B cell (primary cell): ENCODE measurements at regions not wholly inside any gene's neighbourhood (a gene's known extent, or its start where the extent isn't known, plus 50 kb on each side); places are given as distances from the start of the nearest gene placed in this dataset.

Source experiments
- ATAC-seq: fragments of 200-7000 bp; cut with Tn5 transposase; one replicate; pipeline ENCODE4 v1.10.0; 2021; ENCODE audit warnings: low read depth, mild to moderate bottlenecking, moderate number of reproducible peaks, moderate library complexity
- CTCF ChIA-PET: fragments of 350-600 bp; sonication (Branson Sonifier 250); formaldehyde crosslinking; loops from one replicate; lab custom pipeline; 2021; ENCODE audit warnings: antibody characterized with exemption, inconsistent platforms; lab: Charles Lee
- POLR2A ChIA-PET: fragments of 350-600 bp; sonication (Branson Sonifier 250); formaldehyde crosslinking; loops from one replicate; lab custom pipeline; 2021; ENCODE audit warnings: antibody characterized with exemption; lab: Charles Lee
- DNase-seq: peaks from one replicate; pipeline ENCODE4 v3.0.0; 2013
- H2AFZ ChIP-seq: 2 replicates; pipeline ENCODE4 v1.6.1; 2012; ENCODE audit warnings: mild to moderate bottlenecking, low read depth, low read length; ENCODE audit not compliant: insufficient read depth, poor library complexity, severe bottlenecking
- H3K27ac ChIP-seq, 2 donors: 1 replicate in 1 of 2; 2 replicates in 1 of 2; pipeline ENCODE4 v1.5.1; 2012 to 2013; ENCODE audit warnings: low read length in 2 of 2, mild to moderate bottlenecking in 2 of 2, moderate library complexity in 1 of 2
- H3K27me3 ChIP-seq, 4 experiments: fragments of 200-600 bp in 1 of 4; sonication (generic) in 1 of 4; replicated peaks in 1 of 4; 1 replicate in 2 of 4; 2 replicates in 2 of 4; pipeline versions ENCODE4 v1.6.1 to v1.7.0; 2013 to 2016; ENCODE audit warnings: low read length in 3 of 4, mild to moderate bottlenecking in 2 of 4, mixed read lengths in 1 of 4, moderate library complexity in 1 of 4; ENCODE audit not compliant: insufficient read depth in 4 of 4, control insufficient read depth in 3 of 4; ENCODE audit errors: control extremely low read depth in 1 of 4
- H3K36me3 ChIP-seq, 2 experiments: replicated peaks in 1 of 2; 1 replicate in 1 of 2; 2 replicates in 1 of 2; pipeline versions ENCODE4 v1.6.1 to v1.7.1; 2013; ENCODE audit warnings: low read length in 1 of 2; ENCODE audit not compliant: insufficient read depth in 2 of 2, control insufficient read depth in 1 of 2; ENCODE audit errors: control extremely low read depth in 1 of 2, extremely low read depth in 1 of 2
- H3K4me1 ChIP-seq, 2 donors: fragments of 200-600 bp in 1 of 2; sonication (generic) in 1 of 2; 1 replicate in 1 of 2; 2 replicates in 1 of 2; pipeline versions ENCODE4 v1.5.1 to v1.6.1; 2013 to 2017; ENCODE audit warnings: low read length in 2 of 2; ENCODE audit not compliant: control insufficient read depth in 2 of 2, insufficient read depth in 2 of 2
- H3K4me2 ChIP-seq: replicated peaks from 2 replicates; pipeline ENCODE3; 2012; ENCODE audit warnings: mild to moderate bottlenecking, low read depth, low read length; ENCODE audit not compliant: poor library complexity, severe bottlenecking
- H3K4me3 ChIP-seq, 5 experiments: fragments of 200-600 bp in 1 of 5; sonication (generic) in 1 of 5; 1 replicate in 3 of 5; 2 replicates in 2 of 5; pipeline versions ENCODE4 v1.5.1 to v1.7.0; 2011 to 2016; ENCODE audit warnings: low read length in 4 of 5, mild to moderate bottlenecking in 4 of 5, low read depth in 2 of 5, control low read depth in 1 of 5, moderate library complexity in 1 of 5; ENCODE audit not compliant: insufficient read depth in 1 of 5; ENCODE audit errors: control extremely low read depth in 1 of 5, extremely low read depth in 1 of 5
- H3K79me2 ChIP-seq: fragments of 200-600 bp; sonication (generic); one replicate; pipeline ENCODE4 v1.6.0; 2016; ENCODE audit warnings: low read length; ENCODE audit not compliant: control insufficient read depth, insufficient read depth
- H3K9ac ChIP-seq: fragments of 200-600 bp; sonication (generic); 2 replicates; pipeline ENCODE4 v1.6.1; 2017; ENCODE audit warnings: mild to moderate bottlenecking, low read length, moderate library complexity
- H3K9me3 ChIP-seq, 3 donors: one replicate each; pipeline versions ENCODE4 v1.6.1 to v1.7.1; 2013; ENCODE audit warnings: low read length in 2 of 3; ENCODE audit not compliant: control insufficient read depth in 2 of 3, insufficient read depth in 1 of 3; ENCODE audit errors: control extremely low read depth in 1 of 3
- H4K20me1 ChIP-seq: 2 replicates; pipeline ENCODE4 v1.6.0; 2012; ENCODE audit warnings: mild to moderate bottlenecking, low read length; ENCODE audit not compliant: insufficient read depth, control insufficient read depth, poor library complexity, severe bottlenecking
- H3K27ac Mint-ChIP-seq: one replicate; pipeline ENCODE4 v1.8.0; 2021; ENCODE audit warnings: mixed read lengths
- H3K27me3 Mint-ChIP-seq: one replicate; pipeline ENCODE4 v1.8.0; 2021; ENCODE audit warnings: mixed read lengths
- H3K4me1 Mint-ChIP-seq: one replicate; pipeline ENCODE4 v1.8.0; 2021; ENCODE audit warnings: mixed read lengths
- H3K4me3 Mint-ChIP-seq: one replicate; pipeline ENCODE4 v1.8.0; 2021; ENCODE audit warnings: mixed read lengths
- H3K9me3 Mint-ChIP-seq: one replicate; pipeline ENCODE4 v1.8.0; 2022; ENCODE audit warnings: mixed read lengths; ENCODE audit not compliant: insufficient read depth
- EZH2 ChIP-seq: IDR thresholded peaks from 2 replicates; pipeline ENCODE4 v1.6.1; 2012; ENCODE audit warnings: borderline replicate concordance, low read depth, mild to moderate bottlenecking, moderate library complexity, low read length; ENCODE audit not compliant: insufficient read depth, poor library complexity, severe bottlenecking
- WGBS: methylation state at CpG from one replicate; pipeline ENCODE4 v1.1.5; 2013; ENCODE audit warnings: missing lambda C conversion rate; ENCODE audit not compliant: insufficient coverage; 5-methylcytosine and 5-hydroxymethylcytosine counted together
- intact Hi-C: fragments of 100-400 bp; cut with micrococcal nuclease; formaldehyde crosslinking; loops from one replicate; pipeline ENCODE4 v1.10.0; 2022
- TF ChIP-seq, protein P1 (sequence below): fragments of 200-600 bp; IDR thresholded peaks from one replicate; pipeline ENCODE4 v1.8.0; 2022; ENCODE audit warnings: antibody characterized with exemption, mild to moderate bottlenecking

DNA sequence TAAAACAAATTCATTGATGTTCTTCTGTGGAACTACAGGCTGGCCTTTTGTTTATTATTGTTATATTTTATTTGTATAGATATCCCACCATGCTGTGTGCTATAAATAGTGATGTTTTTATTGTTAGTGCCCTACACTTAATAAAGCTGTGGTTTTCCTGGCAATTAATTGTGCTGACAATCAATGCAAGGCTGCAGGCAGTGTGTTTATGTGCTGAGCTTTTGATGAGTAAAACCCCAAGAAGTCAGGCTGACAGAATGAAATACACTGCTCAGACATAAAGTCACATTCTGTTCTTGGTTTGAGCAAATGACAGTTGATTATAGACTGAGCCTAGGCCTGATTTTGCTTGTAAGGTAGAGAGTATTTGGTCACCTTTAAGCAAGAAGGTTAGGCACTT, 362.7 kb downstream of the CPS1 start:
- H4K20me1 ChIP-seq, result no peaks in the 10 kb centered on the region
- H3K4me2 ChIP-seq, result no peak overlapping the region
- no peaks in the 10 kb centered on the region for H3K4me1 ChIP-seq
- Mint-ChIP-seq H3K27ac (no peak overlapping the region), H3K27me3 (no peaks in the 10 kb centered on the region), H3K4me1 (no peaks in the 10 kb centered on the region), H3K9me3 (no peaks in the 10 kb centered on the region), H3K4me3 (no peak overlapping the region)
- no peak for TF ChIP-seq EZH2
- TF ChIP-seq, protein P1, sequence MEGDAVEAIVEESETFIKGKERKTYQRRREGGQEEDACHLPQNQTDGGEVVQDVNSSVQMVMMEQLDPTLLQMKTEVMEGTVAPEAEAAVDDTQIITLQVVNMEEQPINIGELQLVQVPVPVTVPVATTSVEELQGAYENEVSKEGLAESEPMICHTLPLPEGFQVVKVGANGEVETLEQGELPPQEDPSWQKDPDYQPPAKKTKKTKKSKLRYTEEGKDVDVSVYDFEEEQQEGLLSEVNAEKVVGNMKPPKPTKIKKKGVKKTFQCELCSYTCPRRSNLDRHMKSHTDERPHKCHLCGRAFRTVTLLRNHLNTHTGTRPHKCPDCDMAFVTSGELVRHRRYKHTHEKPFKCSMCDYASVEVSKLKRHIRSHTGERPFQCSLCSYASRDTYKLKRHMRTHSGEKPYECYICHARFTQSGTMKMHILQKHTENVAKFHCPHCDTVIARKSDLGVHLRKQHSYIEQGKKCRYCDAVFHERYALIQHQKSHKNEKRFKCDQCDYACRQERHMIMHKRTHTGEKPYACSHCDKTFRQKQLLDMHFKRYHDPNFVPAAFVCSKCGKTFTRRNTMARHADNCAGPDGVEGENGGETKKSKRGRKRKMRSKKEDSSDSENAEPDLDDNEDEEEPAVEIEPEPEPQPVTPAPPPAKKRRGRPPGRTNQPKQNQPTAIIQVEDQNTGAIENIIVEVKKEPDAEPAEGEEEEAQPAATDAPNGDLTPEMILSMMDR, result no peak
- no peak overlapping the region for H3K9ac ChIP-seq
- H3K27me3 ChIP-seq, result no peaks in the 10 kb centered on the region
- H3K9me3 ChIP-seq, result no peaks in the 10 kb centered on the region
- H3K36me3 ChIP-seq, result no peaks in the 10 kb centered on the region
- no peak overlapping the region for H3K27ac ChIP-seq
- no peak overlapping the region for H2AFZ ChIP-seq
- CTCF ChIA-PET, result no interaction called here
- ATAC-seq, result no peak
- intact Hi-C loops, result no loop called here
- H3K4me3 ChIP-seq, result no peak overlapping the region
- H3K79me2 ChIP-seq, result no peaks in the 10 kb centered on the region
- POLR2A ChIA-PET, result no interaction called here
- DNase-seq, result no peak

DNA sequence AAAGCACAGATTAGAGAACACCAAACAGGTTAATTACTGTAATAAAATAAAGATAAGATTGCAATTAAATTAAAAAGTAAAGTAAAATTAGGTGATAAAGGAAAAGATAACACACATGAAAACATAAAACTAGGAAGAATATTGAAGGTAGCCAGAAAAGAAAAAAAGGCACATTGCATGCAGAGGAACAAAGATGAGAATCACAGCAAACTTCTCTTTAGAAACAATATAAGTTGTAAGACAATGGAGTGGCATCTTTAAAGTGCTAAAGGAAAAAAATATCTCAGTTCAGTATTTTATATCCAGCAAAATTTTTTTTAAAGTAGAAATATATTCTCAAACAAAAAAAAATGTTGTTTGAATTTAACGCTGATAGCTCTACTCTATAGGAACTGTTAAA, 366.0 kb downstream of the CPS1 start:
- peaks cover 0 to 5% (median 1%) of the 10 kb centered on the region in 3 donors for H3K9me3 ChIP-seq
- ChIA-PET POLR2A (no interaction called here), CTCF (no interaction called here)
- H2AFZ ChIP-seq, result no peak overlapping the region
- H3K4me1 Mint-ChIP-seq, result no peaks in the 10 kb centered on the region
- H3K9ac ChIP-seq, result no peak overlapping the region
- no CpG with 5 or more reads among the region's 1 CpG for WGBS
- H3K4me3 Mint-ChIP-seq, result no peak overlapping the region
- ATAC-seq (no peak), DNase-seq (no peak)
- no peak for TF ChIP-seq EZH2
- TF ChIP-seq, protein P1, result no peak
- intact Hi-C loops, result no loop called here
- H3K27ac Mint-ChIP-seq, result no peak overlapping the region
- no peaks in the 10 kb centered on the region for H3K27me3 Mint-ChIP-seq
- H3K79me2 ChIP-seq, result no peaks in the 10 kb centered on the region
- H3K27me3 ChIP-seq, result no peaks in the 10 kb centered on the region
- H3K4me3 ChIP-seq, result no peak overlapping the region
- H3K27ac ChIP-seq, result no peak overlapping the region
- H4K20me1 ChIP-seq, result no peaks in the 10 kb centered on the region
- H3K4me2 ChIP-seq, result no peak overlapping the region
- no peaks in the 10 kb centered on the region for H3K36me3 ChIP-seq
- no peaks in the 10 kb centered on the region for H3K4me1 ChIP-seq
- H3K9me3 Mint-ChIP-seq, result no peaks in the 10 kb centered on the region
